ENCODE measurements at regions not wholly inside any gene's neighbourhood (a gene's known extent, or its start where the extent isn't known, plus 50 kb on each side); places are given as distances from the start of the nearest gene placed in this dataset.

GRCh38 chr5:120974690-120975089, 510.6 kb downstream of the PRR16 start:
- no peak for DNase-seq (ENCODE audit: low spot score)
- intact Hi-C loops (cut with DNase I): no loop called here

- intact Hi-C loops (cut with DNase I): no loop called here
- DNase-seq (ENCODE audit: low spot score): no peak
Observed at GRCh38 chr5:120982351-120982750, 518.3 kb downstream of the PRR16 start.

- intact Hi-C loops (cut with DNase I): no loop called here
- no peak for DNase-seq (ENCODE audit: low spot score)
Observed at GRCh38 chr5:120985526-120985925, 521.4 kb downstream of the PRR16 start.

- intact Hi-C loops (cut with DNase I): no loop called here
- no peak for DNase-seq (ENCODE audit: low spot score)
Observed at GRCh38 chr5:120988491-120988890, 524.4 kb downstream of the PRR16 start.

- no peak for DNase-seq (ENCODE audit: low spot score)
- intact Hi-C loops (cut with DNase I): no loop called here
Observed at GRCh38 chr5:120988941-120989340, 524.8 kb downstream of the PRR16 start.

GRCh38 chr5:120991569-120991968, 527.5 kb downstream of the PRR16 start:
- no peak for DNase-seq (ENCODE audit: low spot score)
- intact Hi-C loops (cut with DNase I): no loop called here

- intact Hi-C loops (cut with DNase I): no loop called here
- no peak for DNase-seq (ENCODE audit: low spot score)
Observed at GRCh38 chr5:120994112-120994511, 530.0 kb downstream of the PRR16 start.

- DNase-seq (ENCODE audit: low spot score): no peak
- intact Hi-C loops (cut with DNase I): no loop called here
Observed at GRCh38 chr5:120999550-120999949, 535.5 kb downstream of the PRR16 start.

GRCh38 chr5:121006217-121006616, 542.1 kb downstream of the PRR16 start:
- intact Hi-C loops (cut with DNase I): no loop called here
- DNase-seq (ENCODE audit: low spot score): no peak

- intact Hi-C loops (cut with DNase I): no loop called here
- DNase-seq (ENCODE audit: low spot score): no peak
Observed at GRCh38 chr5:121008041-121008440, 543.9 kb downstream of the PRR16 start.

GRCh38 chr5:121009058-121009457, 545.0 kb downstream of the PRR16 start:
- intact Hi-C loops (cut with DNase I): no loop called here
- no peak for DNase-seq (ENCODE audit: low spot score)

GRCh38 chr5:121018004-121018403, 553.9 kb downstream of the PRR16 start:
- DNase-seq (ENCODE audit: low spot score): no peak

GRCh38 chr5:121019106-121019505, 555.0 kb downstream of the PRR16 start:
- no peak for DNase-seq (ENCODE audit: low spot score)
- intact Hi-C loops (cut with DNase I): no loop called here

More at GRCh38 chr5:121018004-121018403, 553.9 kb downstream of the PRR16 start:
- intact Hi-C loops (cut with DNase I): no loop called here

GRCh38 chr5:121019734-121020133, 555.6 kb downstream of the PRR16 start:
- intact Hi-C loops (cut with DNase I): no loop called here
- no peak for DNase-seq (ENCODE audit: low spot score)

GRCh38 chr5:121021681-121022080, 557.6 kb downstream of the PRR16 start:
- intact Hi-C loops (cut with DNase I): no loop called here
- no peak for DNase-seq (ENCODE audit: low spot score)

GRCh38 chr5:121024416-121025311, 560.6 kb downstream of the PRR16 start:
- intact Hi-C loops (cut with DNase I): no loop called here
- DNase-seq (ENCODE audit: low spot score): no peak

- intact Hi-C loops (cut with DNase I): no loop called here
- DNase-seq (ENCODE audit: low spot score): no peak
Observed at GRCh38 chr5:121025671-121026070, 561.6 kb downstream of the PRR16 start.

GRCh38 chr5:121027636-121028035, 563.5 kb downstream of the PRR16 start:
- no peak for DNase-seq (ENCODE audit: low spot score)
- intact Hi-C loops (cut with DNase I): no loop called here

GRCh38 chr5:121029536-121030245, 565.6 kb downstream of the PRR16 start:
- intact Hi-C loops (cut with DNase I): no loop called here
- no peak for DNase-seq (ENCODE audit: low spot score)

GRCh38 chr5:121031491-121031890, 567.4 kb downstream of the PRR16 start:
- intact Hi-C loops (cut with DNase I): no loop called here

GRCh38 chr5:121033334-121033733, 569.2 kb downstream of the PRR16 start:
- no peak for DNase-seq (ENCODE audit: low spot score)
- intact Hi-C loops (cut with DNase I): no loop called here

More at GRCh38 chr5:121031491-121031890, 567.4 kb downstream of the PRR16 start:
- DNase-seq (ENCODE audit: low spot score): no peak
